ENCODE measurements at regions not wholly inside any gene's neighbourhood (a gene's known extent, or its start where the extent isn't known, plus 50 kb on each side); places are given as distances from the start of the nearest gene placed in this dataset.

DNA sequence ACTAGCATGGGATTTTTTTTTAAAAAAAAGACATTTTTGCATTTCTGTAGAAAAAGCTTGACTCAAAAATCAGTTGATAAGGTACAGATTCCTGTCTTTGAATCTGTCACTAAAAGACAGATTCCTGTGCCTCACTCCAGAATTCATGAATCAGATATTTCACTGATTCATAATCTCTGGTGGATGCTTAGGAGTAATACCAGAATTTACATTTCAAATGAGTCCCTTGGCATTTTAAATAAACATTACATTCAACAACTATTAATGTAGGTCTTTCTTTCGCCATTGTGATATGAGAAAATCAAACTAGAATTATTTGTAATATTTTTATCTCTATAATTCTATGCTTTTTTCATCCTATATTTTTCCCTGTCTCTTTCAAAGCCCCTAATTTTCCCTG, 128.3 kb downstream of the APIP start:
- 76% methylated on average over 1 of the region's 1 CpG for WGBS (ENCODE audit: insufficient coverage, insufficient replicate concordance, low lambda C conversion rate, missing lambda C conversion rate)
- Histone ChIP-seq H3K4me3 (no peak overlapping the region), H3K27ac (ENCODE audit: control insufficient read depth, insufficient read depth) (no peak overlapping the region), H3K36me3 (ENCODE audit: control insufficient read depth in 2 of 2, insufficient read depth in 2 of 2, low read length in 1 of 2) (no peaks in the 10 kb centered on the region), H3K9me3 (replicated peaks; ENCODE audit: control insufficient read depth, insufficient read depth, low read length) (no peaks in the 10 kb centered on the region; the same call in 2 of the 3 replicates), H3K27me3 (replicated peaks in 1 of 2; ENCODE audit: control insufficient read depth in 2 of 2, insufficient read depth in 2 of 2, low read length in 1 of 2) (no peaks in the 10 kb centered on the region), H3K9ac (ENCODE audit: control insufficient read depth, insufficient read depth, low read length) (no peak overlapping the region), H3K79me2 (ENCODE audit: control insufficient read depth, insufficient read depth, low read length) (no peaks in the 10 kb centered on the region), H4K20me1 (ENCODE audit: control insufficient read depth, insufficient read depth) (no peaks in the 10 kb centered on the region), H3K4me2 (ENCODE audit: control insufficient read depth, insufficient read depth) (no peak overlapping the region), H3K4me1 (ENCODE audit: control insufficient read depth, insufficient read depth, low read length) (no peaks in the 10 kb centered on the region), H2AFZ (ENCODE audit: control insufficient read depth, low read depth, low read length) (no peak overlapping the region)
- RAD21 ChIA-PET (ENCODE audit: unreplicated experiment), result no interaction called here
- in situ Hi-C loops (cut with MboI), result no loop called here
- DNase-seq (ENCODE audit: low read depth, low spot score), result no peak
- CTCF ChIA-PET, result no interaction called here
- SMC1A ChIA-PET (ENCODE audit: uncharacterized antibody, unreplicated experiment), result no interaction called here
- BruUV-seq (replicated peaks), result no TSS peak
- ATAC-seq, result no peak
- no peak for TF ChIP-seq YY1 (IDR thresholded peaks at IDR 0.05; ENCODE audit: low read depth, low read length)
- TF ChIP-seq, protein P1, sequence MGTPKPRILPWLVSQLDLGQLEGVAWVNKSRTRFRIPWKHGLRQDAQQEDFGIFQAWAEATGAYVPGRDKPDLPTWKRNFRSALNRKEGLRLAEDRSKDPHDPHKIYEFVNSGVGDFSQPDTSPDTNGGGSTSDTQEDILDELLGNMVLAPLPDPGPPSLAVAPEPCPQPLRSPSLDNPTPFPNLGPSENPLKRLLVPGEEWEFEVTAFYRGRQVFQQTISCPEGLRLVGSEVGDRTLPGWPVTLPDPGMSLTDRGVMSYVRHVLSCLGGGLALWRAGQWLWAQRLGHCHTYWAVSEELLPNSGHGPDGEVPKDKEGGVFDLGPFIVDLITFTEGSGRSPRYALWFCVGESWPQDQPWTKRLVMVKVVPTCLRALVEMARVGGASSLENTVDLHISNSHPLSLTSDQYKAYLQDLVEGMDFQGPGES (IDR thresholded peaks at IDR 0.05), result no peak
- no peak for TF ChIP-seq PAX5 (IDR thresholded peaks at IDR 0.05; ENCODE audit: borderline replicate concordance, low read depth, low read length)
- TF ChIP-seq NFIC (IDR thresholded peaks at IDR 0.05; ENCODE audit: low read depth, low read length), result no peak
- no peak for TF ChIP-seq IKZF1 (conservative IDR thresholded peaks at IDR 0.05)
- TF ChIP-seq, protein P2, sequence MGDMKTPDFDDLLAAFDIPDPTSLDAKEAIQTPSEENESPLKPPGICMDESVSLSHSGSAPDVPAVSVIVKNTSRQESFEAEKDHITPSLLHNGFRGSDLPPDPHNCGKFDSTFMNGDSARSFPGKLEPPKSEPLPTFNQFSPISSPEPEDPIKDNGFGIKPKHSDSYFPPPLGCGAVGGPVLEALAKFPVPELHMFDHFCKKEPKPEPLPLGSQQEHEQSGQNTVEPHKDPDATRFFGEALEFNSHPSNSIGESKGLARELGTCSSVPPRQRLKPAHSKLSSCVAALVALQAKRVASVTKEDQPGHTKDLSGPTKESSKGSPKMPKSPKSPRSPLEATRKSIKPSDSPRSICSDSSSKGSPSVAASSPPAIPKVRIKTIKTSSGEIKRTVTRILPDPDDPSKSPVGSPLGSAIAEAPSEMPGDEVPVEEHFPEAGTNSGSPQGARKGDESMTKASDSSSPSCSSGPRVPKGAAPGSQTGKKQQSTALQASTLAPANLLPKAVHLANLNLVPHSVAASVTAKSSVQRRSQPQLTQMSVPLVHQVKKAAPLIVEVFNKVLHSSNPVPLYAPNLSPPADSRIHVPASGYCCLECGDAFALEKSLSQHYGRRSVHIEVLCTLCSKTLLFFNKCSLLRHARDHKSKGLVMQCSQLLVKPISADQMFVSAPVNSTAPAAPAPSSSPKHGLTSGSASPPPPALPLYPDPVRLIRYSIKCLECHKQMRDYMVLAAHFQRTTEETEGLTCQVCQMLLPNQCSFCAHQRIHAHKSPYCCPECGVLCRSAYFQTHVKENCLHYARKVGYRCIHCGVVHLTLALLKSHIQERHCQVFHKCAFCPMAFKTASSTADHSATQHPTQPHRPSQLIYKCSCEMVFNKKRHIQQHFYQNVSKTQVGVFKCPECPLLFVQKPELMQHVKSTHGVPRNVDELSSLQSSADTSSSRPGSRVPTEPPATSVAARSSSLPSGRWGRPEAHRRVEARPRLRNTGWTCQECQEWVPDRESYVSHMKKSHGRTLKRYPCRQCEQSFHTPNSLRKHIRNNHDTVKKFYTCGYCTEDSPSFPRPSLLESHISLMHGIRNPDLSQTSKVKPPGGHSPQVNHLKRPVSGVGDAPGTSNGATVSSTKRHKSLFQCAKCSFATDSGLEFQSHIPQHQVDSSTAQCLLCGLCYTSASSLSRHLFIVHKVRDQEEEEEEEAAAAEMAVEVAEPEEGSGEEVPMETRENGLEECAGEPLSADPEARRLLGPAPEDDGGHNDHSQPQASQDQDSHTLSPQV (IDR thresholded peaks at IDR 0.05), result no peak
- TF ChIP-seq BCL11A (IDR thresholded peaks at IDR 0.05; ENCODE audit: low read depth, low read length), result no peak
- TF ChIP-seq ESRRA (IDR thresholded peaks at IDR 0.05; ENCODE audit: low read length), result no peak
- no peak for TF ChIP-seq CREM (IDR thresholded peaks at IDR 0.05; ENCODE audit: low read depth)
- no peak for TF ChIP-seq IKZF2 (IDR thresholded peaks at IDR 0.05)
- TF ChIP-seq MYC (IDR thresholded peaks at IDR 0.05; ENCODE audit: insufficient read depth, insufficient read length, insufficient replicate concordance, low read length, severe bottlenecking), result no peak
- TF ChIP-seq BHLHE40 (IDR thresholded peaks at IDR 0.05; ENCODE audit: borderline replicate concordance in 1 of 2, low read depth in 2 of 2, low read length in 1 of 2), result no peak
- no peak for TF ChIP-seq NFYB (IDR thresholded peaks at IDR 0.05; ENCODE audit: insufficient read depth, low read depth, low read length)
- TF ChIP-seq, protein P3, sequence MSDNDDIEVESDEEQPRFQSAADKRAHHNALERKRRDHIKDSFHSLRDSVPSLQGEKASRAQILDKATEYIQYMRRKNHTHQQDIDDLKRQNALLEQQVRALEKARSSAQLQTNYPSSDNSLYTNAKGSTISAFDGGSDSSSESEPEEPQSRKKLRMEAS (IDR thresholded peaks at IDR 0.05; ENCODE audit: low read depth, low read length), result no peak
- FAIRE-seq, result no peak
- intact Hi-C loops (cut with micrococcal nuclease; ENCODE audit: unreplicated experiment), result no loop called here
- POLR2A ChIA-PET, result no interaction called here

Measured in GM12878 (cell line).